Mesodermal cell (in vitro differentiated cells): ENCODE measurements at regions not wholly inside any gene's neighbourhood (a gene's known extent, or its start where the extent isn't known, plus 50 kb on each side); places are given as distances from the start of the nearest gene placed in this dataset.

Experiments
- H3K27ac ChIP-seq: 2 replicates; pipeline ENCODE4 v1.7.0; 2013; ENCODE audit warnings: mild to moderate bottlenecking, low read depth, low read length, moderate library complexity; ENCODE audit not compliant: severe bottlenecking
- H3K36me3 ChIP-seq: 2 replicates; pipeline ENCODE4 v1.7.1; 2013; ENCODE audit warnings: mild to moderate bottlenecking, low read length, moderate library complexity; ENCODE audit not compliant: control insufficient read depth, insufficient read depth
- H3K4me1 ChIP-seq: one replicate; pipeline ENCODE4 v1.7.1; 2013; ENCODE audit warnings: mild to moderate bottlenecking, low read length; ENCODE audit not compliant: insufficient read depth, control insufficient read depth, poor library complexity, severe bottlenecking
- H3K4me3 ChIP-seq: 2 replicates; pipeline ENCODE4 v1.7.0; 2013; ENCODE audit warnings: low read length, control low read depth, mild to moderate bottlenecking; ENCODE audit not compliant: insufficient read depth, poor library complexity, severe bottlenecking; ENCODE audit errors: extremely low read depth
- H3K9me3 ChIP-seq: 2 replicates; pipeline ENCODE4 v1.7.1; 2013; ENCODE audit warnings: mild to moderate bottlenecking, low read length, moderate library complexity; ENCODE audit not compliant: control insufficient read depth
- WGBS, 2 experiments: methylation state at CpG; one replicate each; pipeline ENCODE4 v1.1.5; 2013; ENCODE audit warnings: missing lambda C conversion rate in 2 of 2; ENCODE audit not compliant: insufficient coverage in 2 of 2; 5-methylcytosine and 5-hydroxymethylcytosine counted together

DNA sequence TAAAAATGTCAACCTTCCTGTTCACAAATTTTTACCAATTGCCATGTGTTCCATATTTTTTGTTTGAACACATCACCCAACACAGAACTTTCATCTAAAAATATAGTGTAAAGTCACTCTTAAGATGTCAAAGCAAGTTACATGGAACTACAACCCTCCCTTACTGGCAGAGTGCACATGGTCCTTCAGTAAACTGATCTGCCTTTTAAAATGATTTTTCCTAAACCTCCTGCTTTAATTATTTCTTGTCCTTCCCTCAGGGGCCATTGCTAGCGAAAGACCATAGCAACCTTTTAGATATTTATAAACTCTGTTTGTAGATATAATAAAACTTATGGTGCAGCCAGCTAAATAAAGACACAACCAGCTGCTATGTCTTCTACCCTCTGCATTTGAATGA is 255.2 kb upstream of the FAR2 start:
- Histone ChIP-seq H3K9me3 (peaks cover 1% of the 10 kb centered on the region), H3K36me3 (no peaks in the 10 kb centered on the region), H3K27ac (no peak overlapping the region), H3K4me1 (no peaks in the 10 kb centered on the region), H3K4me3 (no peak overlapping the region)
- WGBS, 2 experiments = no CpG with 5 or more reads among the region's 1 CpG

DNA sequence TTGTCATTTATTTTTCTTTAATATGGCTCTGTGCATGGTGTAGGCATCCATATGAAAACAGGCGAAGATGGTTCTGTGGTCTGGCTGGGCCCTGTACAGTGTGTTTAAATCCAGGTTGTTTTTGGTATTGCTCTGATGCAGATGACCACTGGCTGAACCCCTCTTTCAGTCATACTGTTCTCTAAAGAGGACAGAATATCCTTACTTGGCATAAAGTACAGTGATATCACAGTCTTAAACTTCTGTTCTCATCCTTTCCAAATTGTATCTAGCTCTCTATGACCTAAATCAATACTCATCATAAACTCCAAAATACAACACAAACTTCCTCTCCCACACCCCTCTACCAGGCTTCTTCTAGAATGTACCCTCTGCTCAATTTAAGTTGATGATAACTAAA is 252.7 kb upstream of the FAR2 start:
- Histone ChIP-seq H3K4me1 (no peaks in the 10 kb centered on the region), H3K4me3 (no peak overlapping the region), H3K27ac (no peak overlapping the region), H3K36me3 (no peaks in the 10 kb centered on the region), H3K9me3 (peaks cover 6% of the 10 kb centered on the region)
- no CpG with 5 or more reads among the region's 1 CpG for WGBS, 2 experiments

DNA sequence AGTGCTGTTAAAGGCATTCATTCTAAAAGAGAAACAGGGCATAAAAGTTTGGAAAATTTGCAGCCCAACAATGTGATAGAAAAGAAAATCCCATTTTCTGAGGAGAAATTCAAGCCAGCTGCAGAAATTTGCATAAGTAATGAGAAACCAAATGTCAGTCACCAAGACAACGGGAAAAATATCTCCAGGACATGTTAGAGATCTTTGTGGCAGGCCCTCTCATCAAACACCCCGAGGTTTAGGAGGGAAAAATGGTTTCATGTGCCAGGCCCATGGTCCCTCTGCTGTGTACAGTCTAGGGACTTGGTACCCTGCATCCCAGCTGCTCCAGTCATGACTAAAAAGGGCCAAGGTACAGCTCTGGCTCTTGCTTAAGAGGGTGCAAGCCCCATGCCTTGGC is 251.0 kb upstream of the FAR2 start:
- peaks cover 12% of the 10 kb centered on the region for H3K9me3 ChIP-seq
- no peaks in the 10 kb centered on the region for H3K36me3 ChIP-seq
- WGBS, 2 experiments = 65 to 76% methylated on average over 2 of the region's 2 CpGs

DNA sequence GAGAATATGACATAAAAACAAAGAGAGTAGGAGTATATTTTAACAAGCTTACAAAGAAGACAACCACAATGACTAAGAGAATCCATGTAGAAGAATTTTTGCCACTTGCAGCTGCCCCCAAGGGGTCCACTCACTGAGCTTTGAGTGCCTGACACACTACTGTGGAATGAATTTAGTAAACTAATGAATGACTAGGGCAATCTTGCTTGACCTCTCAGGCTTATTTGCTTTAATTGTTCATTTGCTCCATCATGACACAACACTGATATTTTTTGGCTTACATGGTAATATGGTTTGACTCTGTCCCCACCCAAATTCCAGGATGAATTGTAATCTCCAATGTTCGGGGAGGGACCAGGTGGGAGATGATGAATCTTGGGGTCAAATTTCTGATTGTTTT is 249.1 kb upstream of the FAR2 start:
- no CpG with 5 or more reads among the region's 1 CpG for WGBS, 2 experiments
- Histone ChIP-seq H3K36me3 (no peaks in the 10 kb centered on the region), H3K9me3 (peaks cover 12% of the 10 kb centered on the region), H3K4me1 (no peaks in the 10 kb centered on the region), H3K27ac (no peak overlapping the region), H3K4me3 (no peak overlapping the region)

More for the DNA sequence above, 251.0 kb upstream of the FAR2 start:
- Histone ChIP-seq H3K4me3 (no peak overlapping the region), H3K27ac (no peak overlapping the region), H3K4me1 (no peaks in the 10 kb centered on the region)

DNA sequence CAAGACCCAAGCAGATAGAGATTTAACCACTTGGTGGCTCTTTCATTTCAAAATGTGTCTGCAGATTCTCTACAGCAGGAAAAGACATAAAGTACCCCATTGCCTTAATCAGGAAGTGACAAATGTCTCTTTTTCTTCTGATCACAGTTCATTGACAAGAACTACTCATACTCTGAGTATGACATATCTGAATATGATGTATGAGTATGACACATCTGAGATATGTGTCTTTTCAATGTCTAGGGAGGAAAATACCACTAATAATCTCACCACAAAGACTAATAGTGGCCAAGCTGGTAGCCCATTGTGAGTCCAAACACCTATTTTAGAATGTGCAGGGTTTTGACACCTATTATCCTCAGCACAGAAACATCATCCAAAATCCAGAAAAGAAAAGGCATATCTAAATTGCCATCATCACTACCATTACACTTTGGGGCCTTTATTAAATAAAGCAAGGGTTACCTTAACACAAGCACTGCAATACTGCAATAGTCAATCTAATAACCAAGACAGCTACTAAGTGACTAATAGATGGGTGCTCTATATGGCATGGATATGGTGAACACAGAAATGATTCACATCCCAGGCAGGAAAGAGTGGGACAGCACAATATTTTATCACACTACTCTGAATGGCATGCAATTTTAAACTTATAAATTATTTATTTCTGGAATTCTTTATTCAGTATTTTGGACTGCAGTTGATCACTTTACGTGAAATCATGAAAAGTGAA is 243.7 kb upstream of the FAR2 start:
- Histone ChIP-seq H3K4me3 (no peak overlapping the region), H3K36me3 (no peaks in the 10 kb centered on the region), H3K4me1 (no peaks in the 10 kb centered on the region), H3K27ac (no peak overlapping the region), H3K9me3 (peaks cover 9% of the 10 kb centered on the region)
- no CpG with 5 or more reads among the region's 1 CpG for WGBS, 2 experiments

DNA sequence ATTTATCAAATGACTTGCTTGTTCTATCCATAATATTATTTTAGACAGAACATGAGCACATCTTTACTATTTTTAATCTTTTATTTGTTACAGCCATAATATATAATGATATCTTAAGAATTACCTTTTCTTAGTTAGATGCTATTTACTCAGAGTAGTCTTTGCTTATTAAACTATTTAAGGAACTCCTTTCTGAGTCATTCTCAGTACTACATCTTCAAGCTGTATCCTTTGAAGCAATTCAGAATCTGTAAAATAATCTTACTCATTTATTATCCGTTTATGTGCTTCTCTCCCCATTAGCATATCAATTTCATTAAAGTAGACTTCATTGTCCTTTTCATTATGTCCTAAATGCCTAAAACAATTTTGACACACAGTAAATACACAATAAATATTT is 240.4 kb upstream of the FAR2 start:
- Histone ChIP-seq H3K4me1 (no peaks in the 10 kb centered on the region), H3K9me3 (peaks cover 12% of the 10 kb centered on the region), H3K27ac (no peak overlapping the region), H3K36me3 (no peaks in the 10 kb centered on the region), H3K4me3 (no peak overlapping the region)
- 80% methylated on average over 1 of the region's 1 CpG; no CpG with 5 or more reads in 1 of the 2 experiments for WGBS, 2 experiments

DNA sequence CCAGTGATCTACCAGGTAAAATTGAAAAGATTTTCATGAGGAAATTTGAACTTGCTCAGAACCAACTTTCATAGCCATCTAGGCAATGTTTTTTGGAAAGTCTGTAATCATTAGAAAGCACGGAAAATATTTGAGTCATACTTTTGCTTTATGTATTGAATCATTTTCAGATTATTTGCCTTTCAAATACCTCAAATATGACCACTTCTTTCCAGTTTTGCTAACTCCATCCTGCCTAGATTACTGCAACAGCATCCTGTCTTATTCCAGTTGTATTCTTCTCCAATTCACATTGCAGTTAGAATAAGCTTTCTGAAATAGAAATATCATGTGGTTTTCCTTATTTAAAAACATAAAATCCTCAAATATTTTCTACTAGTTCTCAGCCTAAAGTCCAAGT is 239.8 kb upstream of the FAR2 start:
- H3K4me1 ChIP-seq = no peaks in the 10 kb centered on the region
- no peak overlapping the region for H3K27ac ChIP-seq
- no peak overlapping the region for H3K4me3 ChIP-seq
- no CpG with 5 or more reads among the region's 1 CpG for WGBS, 2 experiments
- no peaks in the 10 kb centered on the region for H3K36me3 ChIP-seq
- H3K9me3 ChIP-seq = peaks cover 17% of the 10 kb centered on the region

DNA sequence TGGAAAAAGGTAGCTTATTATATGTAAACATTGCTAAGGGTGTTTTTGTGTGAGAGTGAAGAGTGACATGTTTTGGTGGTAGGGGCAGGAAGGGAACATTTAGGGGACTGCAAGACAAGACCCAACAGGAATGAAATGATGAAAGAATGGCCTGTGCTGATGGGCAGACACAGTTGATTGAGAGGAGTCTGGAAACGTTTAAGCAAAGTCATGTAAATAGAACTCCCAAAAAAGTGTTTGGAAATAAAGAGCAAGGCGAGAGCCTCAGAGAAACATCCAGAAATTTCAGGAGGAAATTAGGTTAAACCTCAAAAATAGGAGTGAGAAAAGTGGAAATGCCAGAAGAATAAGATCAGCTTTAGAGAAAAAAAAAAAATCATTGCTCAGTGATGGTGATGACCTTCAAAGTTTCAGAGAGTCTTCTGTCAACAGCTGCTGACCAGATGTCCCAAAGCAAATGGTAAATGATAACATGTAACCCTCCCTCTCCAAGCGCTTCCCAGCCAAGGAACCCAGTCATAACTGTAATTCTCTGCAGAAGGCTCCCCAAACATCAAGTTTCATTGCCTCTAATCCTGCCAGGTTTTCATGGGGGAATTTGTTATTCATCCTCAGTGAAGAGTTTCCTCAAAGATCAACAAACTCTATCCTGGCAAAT is 223.2 kb upstream of the FAR2 start:
- H3K4me3 ChIP-seq = no peak overlapping the region
- WGBS, 2 experiments = 80 to 93% methylated on average over 2 to 3 of the region's 3 CpGs

DNA sequence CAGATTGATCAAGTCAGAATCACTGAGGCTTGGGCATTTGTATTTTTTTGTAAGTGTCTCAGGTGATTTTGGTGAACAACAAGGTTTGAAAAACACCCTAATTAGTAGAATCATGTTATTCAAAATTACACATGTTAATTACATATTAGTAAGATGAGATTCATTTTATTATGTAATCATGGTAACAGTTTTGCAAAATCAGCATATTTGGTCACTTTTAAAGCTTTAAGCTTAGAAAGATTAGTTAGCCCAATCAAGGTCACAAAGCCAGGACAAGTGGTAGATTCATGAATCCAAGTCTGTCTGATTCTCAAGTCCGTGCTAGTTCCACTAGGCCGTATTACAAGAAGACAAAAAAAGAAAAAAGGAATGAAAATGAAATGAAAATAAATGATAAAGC is 218.4 kb upstream of the FAR2 start:
- no peaks in the 10 kb centered on the region for H3K36me3 ChIP-seq
- H3K4me1 ChIP-seq = no peaks in the 10 kb centered on the region
- no peak overlapping the region for H3K27ac ChIP-seq
- H3K9me3 ChIP-seq = no peaks in the 10 kb centered on the region
- H3K4me3 ChIP-seq = no peak overlapping the region
- no CpG with 5 or more reads among the region's 2 CpGs for WGBS, 2 experiments

More for the DNA sequence above, 223.2 kb upstream of the FAR2 start:
- H3K9me3 ChIP-seq = peaks cover 5% of the 10 kb centered on the region
- H3K36me3 ChIP-seq = no peaks in the 10 kb centered on the region
- H3K4me1 ChIP-seq = no peaks in the 10 kb centered on the region
- H3K27ac ChIP-seq = no peak overlapping the region

DNA sequence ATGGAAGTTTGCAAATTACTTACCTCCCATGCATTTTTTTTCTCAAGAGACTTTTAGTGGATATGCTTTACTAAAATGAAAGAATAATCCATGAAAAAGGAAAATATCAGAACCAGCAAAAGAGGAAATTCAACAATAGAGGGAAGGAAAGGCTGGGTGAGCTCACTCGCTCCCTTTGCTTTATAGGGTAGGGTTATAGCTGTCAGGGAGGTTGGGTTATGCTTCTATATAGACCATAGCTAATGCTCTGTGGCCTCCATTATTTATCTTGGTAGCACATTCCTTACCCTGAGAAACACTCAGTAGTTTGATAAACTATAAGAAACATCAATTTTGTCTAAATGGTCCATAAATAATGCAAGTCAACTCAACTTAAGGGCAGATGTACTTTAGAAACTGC is 215.9 kb upstream of the FAR2 start:
- peaks cover 9% of the 10 kb centered on the region for H3K4me1 ChIP-seq
- H3K4me3 ChIP-seq = no peak overlapping the region
- H3K36me3 ChIP-seq = no peaks in the 10 kb centered on the region
- H3K27ac ChIP-seq = no peak overlapping the region
- WGBS, 2 experiments = 100% methylated on average over 1 of the region's 1 CpG; no CpG with 5 or more reads in 1 of the 2 experiments
- H3K9me3 ChIP-seq = no peaks in the 10 kb centered on the region
